ENCODE measurements at regions not wholly inside any gene's neighbourhood (a gene's known extent, or its start where the extent isn't known, plus 50 kb on each side); places are given as distances from the start of the nearest gene placed in this dataset.
"Not testable (repeated sequence)": the region's sequence is repeated elsewhere in the genome, so short reads cannot be mapped to it uniquely, and the experiment has no call there.

GRCh38 chr3:82382831-82383230, 621.4 kb upstream of the GBE1 start:
- Mint-ChIP-seq H3K9me3 (peaks cover 1% of the 10 kb centered on the region), H3K36me3 (no peaks in the 10 kb centered on the region), H3K4me1 (no peaks in the 10 kb centered on the region), H3K27me3 (no peaks in the 10 kb centered on the region), H3K27ac (no peak overlapping the region), H3K4me3 (no peak overlapping the region)
- no peak for DNase-seq
- POLR2A ChIA-PET: no interaction called here
- ATAC-seq (ENCODE audit: low read depth): no peak

- Mint-ChIP-seq H3K4me1 (no peaks in the 10 kb centered on the region), H3K4me3 (no peak overlapping the region), H3K27ac (no peak overlapping the region), H3K36me3 (no peaks in the 10 kb centered on the region), H3K9me3 (peaks cover 18% of the 10 kb centered on the region), H3K27me3 (no peaks in the 10 kb centered on the region)
- POLR2A ChIA-PET: no interaction called here
- DNase-seq (no peak), ATAC-seq (ENCODE audit: low read depth) (no peak)
Observed at GRCh38 chr3:82378392-82378791, 616.9 kb upstream of the GBE1 start.

- POLR2A ChIA-PET: no interaction called here
- Mint-ChIP-seq H3K4me1 (no peaks in the 10 kb centered on the region), H3K27me3 (no peaks in the 10 kb centered on the region), H3K9me3 (peaks cover 18% of the 10 kb centered on the region), H3K4me3 (no peak overlapping the region), H3K27ac (no peak overlapping the region), H3K36me3 (no peaks in the 10 kb centered on the region)
- ATAC-seq (ENCODE audit: low read depth) (no peak), DNase-seq (no peak)
Observed at GRCh38 chr3:82376883-82377282, 615.4 kb upstream of the GBE1 start.

GRCh38 chr3:82373833-82374232, 612.4 kb upstream of the GBE1 start:
- H3K4me1 Mint-ChIP-seq; H3K36me3 Mint-ChIP-seq; H3K4me3 Mint-ChIP-seq; DNase-seq; H3K27ac Mint-ChIP-seq; POLR2A ChIA-PET; ATAC-seq (ENCODE audit: low read depth); H3K27me3 Mint-ChIP-seq: not testable (repeated sequence)
- peaks cover 18% of the 10 kb centered on the region for H3K9me3 Mint-ChIP-seq

GRCh38 chr3:82364827-82365226, 603.4 kb upstream of the GBE1 start:
- H3K4me1 Mint-ChIP-seq: no peaks in the 10 kb centered on the region
- no peak overlapping the region for H3K27ac Mint-ChIP-seq
- POLR2A ChIA-PET: no interaction called here
- no peaks in the 10 kb centered on the region for H3K36me3 Mint-ChIP-seq
- no peak for DNase-seq
- H3K4me3 Mint-ChIP-seq: no peak overlapping the region
- no peaks in the 10 kb centered on the region for H3K9me3 Mint-ChIP-seq
- no peak for ATAC-seq (ENCODE audit: low read depth)
- no peaks in the 10 kb centered on the region for H3K27me3 Mint-ChIP-seq

- POLR2A ChIA-PET: no interaction called here
Observed at GRCh38 chr3:82363131-82363530, 601.7 kb upstream of the GBE1 start.

GRCh38 chr3:82355228-82355627, 593.8 kb upstream of the GBE1 start:
- Mint-ChIP-seq H3K27ac (no peak overlapping the region), H3K27me3 (no peaks in the 10 kb centered on the region), H3K9me3 (peaks cover 5% of the 10 kb centered on the region), H3K36me3 (no peaks in the 10 kb centered on the region), H3K4me1 (no peaks in the 10 kb centered on the region), H3K4me3 (no peak overlapping the region)
- ATAC-seq (ENCODE audit: low read depth): no peak
- no peak for DNase-seq
- POLR2A ChIA-PET: no interaction called here

More at GRCh38 chr3:82363131-82363530, 601.7 kb upstream of the GBE1 start:
- ATAC-seq (ENCODE audit: low read depth): no peak
- Mint-ChIP-seq H3K4me3 (no peak overlapping the region), H3K9me3 (no peaks in the 10 kb centered on the region), H3K27me3 (no peaks in the 10 kb centered on the region), H3K27ac (no peak overlapping the region), H3K36me3 (no peaks in the 10 kb centered on the region), H3K4me1 (no peaks in the 10 kb centered on the region)
- no peak for DNase-seq

GRCh38 chr3:82354228-82354627, 592.8 kb upstream of the GBE1 start:
- Mint-ChIP-seq H3K36me3 (no peaks in the 10 kb centered on the region), H3K4me3 (no peak overlapping the region), H3K27me3 (no peaks in the 10 kb centered on the region), H3K9me3 (peaks cover 5% of the 10 kb centered on the region), H3K4me1 (no peaks in the 10 kb centered on the region), H3K27ac (no peak overlapping the region)
- DNase-seq (no peak), ATAC-seq (ENCODE audit: low read depth) (no peak)
- POLR2A ChIA-PET: no interaction called here

- Mint-ChIP-seq H3K4me1 (no peaks in the 10 kb centered on the region), H3K9me3 (peaks cover 5% of the 10 kb centered on the region), H3K4me3 (no peak overlapping the region), H3K36me3 (no peaks in the 10 kb centered on the region), H3K27ac (no peak overlapping the region), H3K27me3 (no peaks in the 10 kb centered on the region)
- ATAC-seq (ENCODE audit: low read depth) (no peak), DNase-seq (no peak)
- POLR2A ChIA-PET: no interaction called here
Observed at GRCh38 chr3:82353306-82354171, 592.1 kb upstream of the GBE1 start.

- DNase-seq: no peak
- POLR2A ChIA-PET: no interaction called here
- ATAC-seq (ENCODE audit: low read depth): no peak
- Mint-ChIP-seq H3K4me1 (no peaks in the 10 kb centered on the region), H3K9me3 (peaks cover 5% of the 10 kb centered on the region), H3K27ac (no peak overlapping the region), H3K36me3 (no peaks in the 10 kb centered on the region), H3K27me3 (no peaks in the 10 kb centered on the region), H3K4me3 (no peak overlapping the region)
Observed at GRCh38 chr3:82347585-82347984, 586.1 kb upstream of the GBE1 start.

- no peak overlapping the region for H3K27ac Mint-ChIP-seq
- H3K4me3 Mint-ChIP-seq: no peak overlapping the region
- H3K9me3 Mint-ChIP-seq: no peaks in the 10 kb centered on the region
- H3K4me1 Mint-ChIP-seq: no peaks in the 10 kb centered on the region
- H3K36me3 Mint-ChIP-seq: no peaks in the 10 kb centered on the region
- ATAC-seq (ENCODE audit: low read depth): no peak
- POLR2A ChIA-PET: no interaction called here
- no peak for DNase-seq
- no peaks in the 10 kb centered on the region for H3K27me3 Mint-ChIP-seq
Observed at GRCh38 chr3:82342521-82342920, 581.1 kb upstream of the GBE1 start.

GRCh38 chr3:82329300-82329699, 567.9 kb upstream of the GBE1 start:
- ATAC-seq (ENCODE audit: low read depth): no peak
- Mint-ChIP-seq H3K9me3 (no peaks in the 10 kb centered on the region), H3K27me3 (no peaks in the 10 kb centered on the region), H3K4me3 (no peak overlapping the region), H3K4me1 (no peaks in the 10 kb centered on the region), H3K27ac (no peak overlapping the region), H3K36me3 (no peaks in the 10 kb centered on the region)
- no peak for DNase-seq
- POLR2A ChIA-PET: no interaction called here

- Mint-ChIP-seq H3K36me3 (no peaks in the 10 kb centered on the region), H3K9me3 (no peaks in the 10 kb centered on the region), H3K27me3 (no peaks in the 10 kb centered on the region), H3K4me1 (no peaks in the 10 kb centered on the region), H3K27ac (no peak overlapping the region), H3K4me3 (no peak overlapping the region)
- no peak for ATAC-seq (ENCODE audit: low read depth)
- DNase-seq: no peak
- POLR2A ChIA-PET: no interaction called here
Observed at GRCh38 chr3:82311901-82312300, 550.5 kb upstream of the GBE1 start.

GRCh38 chr3:82308755-82309154, 547.3 kb upstream of the GBE1 start:
- Mint-ChIP-seq H3K4me3 (no peak overlapping the region), H3K9me3 (peaks cover 3% of the 10 kb centered on the region), H3K36me3 (no peaks in the 10 kb centered on the region), H3K27ac (no peak overlapping the region), H3K27me3 (no peaks in the 10 kb centered on the region), H3K4me1 (no peaks in the 10 kb centered on the region)
- DNase-seq (no peak), ATAC-seq (ENCODE audit: low read depth) (no peak)
- POLR2A ChIA-PET: no interaction called here
